Keratinocyte (primary cell): ENCODE measurements at regions not wholly inside any gene's neighbourhood (a gene's known extent, or its start where the extent isn't known, plus 50 kb on each side); places are given as distances from the start of the nearest gene placed in this dataset.

Experiments used
- DNase-seq: peaks from one replicate; pipeline ENCODE4 v3.0.0-alpha.2; 2011; ENCODE audit warnings: low read depth, missing footprints, low spot score
- FAIRE-seq: peaks from 2 replicates; lab custom pipeline; 2011; peaks lifted over from hg19 to GRCh38; lab: Jason Lieb, UNC
- H2AFZ ChIP-seq: 2 replicates; pipeline ENCODE4 v1.6.0; 2012; ENCODE audit warnings: low read length, control low read depth, inconsistent platforms; ENCODE audit not compliant: control insufficient read depth
- H3K27ac ChIP-seq: 2 replicates; pipeline ENCODE4 v1.5.1; 2011; ENCODE audit warnings: low read length; ENCODE audit not compliant: control insufficient read depth, insufficient read depth
- H3K27me3 ChIP-seq: 3 replicates; pipeline ENCODE4 v1.6.0; 2011; ENCODE audit warnings: low read length; ENCODE audit not compliant: control insufficient read depth, insufficient read depth; ENCODE audit errors: extremely low read depth
- H3K36me3 ChIP-seq, 2 experiments: 2 replicates in 1 of 2; 3 replicates in 1 of 2; pipeline ENCODE4 v1.5.1; 2011; ENCODE audit warnings: low read length in 2 of 2, mild to moderate bottlenecking in 1 of 2; ENCODE audit not compliant: control insufficient read depth in 2 of 2, insufficient read depth in 2 of 2; ENCODE audit errors: extremely low read depth in 1 of 2
- H3K4me1 ChIP-seq: 3 replicates; pipeline ENCODE4 v1.5.1; 2011; ENCODE audit warnings: low read length; ENCODE audit not compliant: control insufficient read depth, insufficient read depth; ENCODE audit errors: extremely low read depth
- H3K4me2 ChIP-seq: 3 replicates; pipeline ENCODE4 v1.6.0; 2011; ENCODE audit warnings: low read depth, low read length; ENCODE audit not compliant: control insufficient read depth, insufficient read depth; ENCODE audit errors: extremely low read depth
- H3K4me3 ChIP-seq, 3 experiments: fragments of 200-600 bp in 1 of 3; sonication (generic) in 1 of 3; 2 replicates in 2 of 3; 3 replicates in 1 of 3; pipeline ENCODE4 v1.5.1; 2011 to 2016; ENCODE audit warnings: low read length in 3 of 3, mild to moderate bottlenecking in 3 of 3, control low read depth in 2 of 3, inconsistent platforms in 1 of 3, low read depth in 1 of 3, mixed read lengths in 1 of 3, mixed run types in 1 of 3, moderate library complexity in 1 of 3; ENCODE audit not compliant: control insufficient read depth in 2 of 3, insufficient read depth in 2 of 3; ENCODE audit errors: extremely low read depth in 1 of 3
- H3K79me2 ChIP-seq: 2 replicates; pipeline ENCODE4 v1.6.0; 2012; ENCODE audit warnings: low read length; ENCODE audit not compliant: control insufficient read depth, insufficient read depth
- H3K9ac ChIP-seq: 3 replicates; pipeline ENCODE4 v1.6.0; 2011; ENCODE audit warnings: low read length; ENCODE audit not compliant: control insufficient read depth, insufficient read depth; ENCODE audit errors: extremely low read depth
- H3K9me1 ChIP-seq: 3 replicates; pipeline ENCODE4 v1.6.0; 2011; ENCODE audit warnings: low read length; ENCODE audit not compliant: control insufficient read depth, insufficient read depth; ENCODE audit errors: extremely low read depth
- H3K9me3 ChIP-seq: 2 replicates; pipeline ENCODE4 v1.5.1; 2012; ENCODE audit warnings: low read depth, low read length; ENCODE audit not compliant: control insufficient read depth
- H4K20me1 ChIP-seq: 3 replicates; pipeline ENCODE4 v1.6.0; 2011; ENCODE audit warnings: low read length; ENCODE audit not compliant: control insufficient read depth, insufficient read depth; ENCODE audit errors: extremely low read depth
- EZH2 ChIP-seq: IDR thresholded peaks from one replicate; pipeline ENCODE4 v1.6.1; 2012; ENCODE audit warnings: inconsistent platforms, mild to moderate bottlenecking, low read length, moderate library complexity
- dilution Hi-C: fragments of 300-500 bp; cut with MboI; formaldehyde crosslinking; loops from one replicate; pipeline ENCODE4 v1.7.0; 2020; ENCODE audit warnings: low sequenced_read_pairs; ENCODE audit not compliant: extremely low pct_ligation_motif_present
- TF ChIP-seq, protein P1 (sequence below), 3 experiments: IDR thresholded peaks in 1 of 3; conservative IDR thresholded peaks in 1 of 3; optimal IDR thresholded peaks in 1 of 3; 2 replicates in 2 of 3; 3 replicates in 1 of 3; pipeline versions ENCODE3 to v1.5.1; 2011; ENCODE audit warnings: low read length in 3 of 3, mild to moderate bottlenecking in 3 of 3, moderate library complexity in 2 of 3, control low read depth in 1 of 3, inconsistent platforms in 1 of 3; ENCODE audit not compliant: insufficient read depth in 2 of 3; ENCODE audit errors: extremely low read depth in 1 of 3

DNA sequence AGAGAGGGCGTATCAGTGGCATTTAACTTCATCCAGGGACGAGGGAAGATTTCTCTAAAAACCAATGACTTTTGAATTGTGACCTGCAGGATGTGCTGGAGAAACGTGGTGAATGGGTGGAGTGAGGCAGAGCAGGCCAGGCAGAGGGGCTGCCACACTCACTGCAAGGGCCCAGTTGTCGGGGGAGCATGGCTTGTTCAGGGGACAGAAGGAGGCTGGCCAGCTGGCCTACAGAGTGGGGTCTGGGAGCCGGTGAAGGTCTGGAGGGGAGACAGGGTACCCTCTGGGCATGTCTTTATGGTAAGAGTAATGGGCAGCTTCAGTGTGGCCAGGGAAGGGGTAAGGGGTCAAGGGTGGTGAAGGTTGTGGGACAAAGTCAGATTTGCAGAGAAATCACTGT, 225.2 kb upstream of the RGMA start:
- no peak for DNase-seq
- Histone ChIP-seq H3K9ac (no peak overlapping the region), H3K4me3 (no peak overlapping the region), H3K79me2 (no peaks in the 10 kb centered on the region), H4K20me1 (no peaks in the 10 kb centered on the region), H3K4me1 (no peaks in the 10 kb centered on the region), H3K9me1 (no peaks in the 10 kb centered on the region), H3K4me2 (no peak overlapping the region), H3K9me3 (no peaks in the 10 kb centered on the region), H3K36me3 (no peaks in the 10 kb centered on the region), H3K27me3 (no peaks in the 10 kb centered on the region), H2AFZ (no peak overlapping the region), H3K27ac (no peak overlapping the region)
- no peak for TF ChIP-seq EZH2
- dilution Hi-C loops = no loop called here
- FAIRE-seq = no peak

DNA sequence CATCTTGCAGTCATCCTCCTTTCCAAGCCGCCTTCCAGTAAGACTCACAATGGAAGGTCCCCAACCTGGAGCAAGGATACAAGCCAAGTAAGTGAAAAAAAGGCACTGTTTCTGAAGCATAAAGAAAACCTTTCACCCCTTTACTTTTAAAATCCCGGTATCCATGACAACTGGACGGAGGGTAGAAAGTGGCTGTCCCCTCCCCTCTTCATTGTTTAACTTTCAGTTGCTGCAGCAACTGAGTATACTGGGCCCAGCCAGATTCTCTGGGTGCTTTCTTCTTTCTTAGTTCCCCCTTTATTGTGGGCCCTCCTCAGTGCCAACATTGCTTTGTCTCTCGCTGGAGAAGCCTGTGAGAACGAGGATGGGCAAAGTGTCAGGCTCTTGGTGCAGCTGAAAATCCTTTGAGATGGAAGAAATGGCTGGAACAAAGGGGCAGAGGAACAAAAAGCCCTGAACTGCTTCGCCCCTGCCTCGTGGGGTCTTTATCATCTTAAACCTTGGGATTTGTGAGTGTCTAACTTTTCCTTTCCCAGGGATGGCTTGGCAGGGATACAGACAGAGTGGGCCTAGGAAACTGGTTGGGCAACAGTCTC, 224.0 kb upstream of the RGMA start:
- FAIRE-seq = no peak
- Histone ChIP-seq H3K27me3 (no peaks in the 10 kb centered on the region), H4K20me1 (no peaks in the 10 kb centered on the region), H3K4me1 (no peaks in the 10 kb centered on the region), H3K9me1 (no peaks in the 10 kb centered on the region), H3K9me3 (no peaks in the 10 kb centered on the region), H2AFZ (no peak overlapping the region), H3K36me3 (no peaks in the 10 kb centered on the region), H3K4me2 (no peak overlapping the region), H3K9ac (no peak overlapping the region), H3K4me3 (no peak overlapping the region), H3K27ac (no peak overlapping the region), H3K79me2 (no peaks in the 10 kb centered on the region)
- TF ChIP-seq, protein P1, sequence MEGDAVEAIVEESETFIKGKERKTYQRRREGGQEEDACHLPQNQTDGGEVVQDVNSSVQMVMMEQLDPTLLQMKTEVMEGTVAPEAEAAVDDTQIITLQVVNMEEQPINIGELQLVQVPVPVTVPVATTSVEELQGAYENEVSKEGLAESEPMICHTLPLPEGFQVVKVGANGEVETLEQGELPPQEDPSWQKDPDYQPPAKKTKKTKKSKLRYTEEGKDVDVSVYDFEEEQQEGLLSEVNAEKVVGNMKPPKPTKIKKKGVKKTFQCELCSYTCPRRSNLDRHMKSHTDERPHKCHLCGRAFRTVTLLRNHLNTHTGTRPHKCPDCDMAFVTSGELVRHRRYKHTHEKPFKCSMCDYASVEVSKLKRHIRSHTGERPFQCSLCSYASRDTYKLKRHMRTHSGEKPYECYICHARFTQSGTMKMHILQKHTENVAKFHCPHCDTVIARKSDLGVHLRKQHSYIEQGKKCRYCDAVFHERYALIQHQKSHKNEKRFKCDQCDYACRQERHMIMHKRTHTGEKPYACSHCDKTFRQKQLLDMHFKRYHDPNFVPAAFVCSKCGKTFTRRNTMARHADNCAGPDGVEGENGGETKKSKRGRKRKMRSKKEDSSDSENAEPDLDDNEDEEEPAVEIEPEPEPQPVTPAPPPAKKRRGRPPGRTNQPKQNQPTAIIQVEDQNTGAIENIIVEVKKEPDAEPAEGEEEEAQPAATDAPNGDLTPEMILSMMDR (optimal IDR thresholded peaks at IDR 0.05 in 1 of 3, IDR thresholded peaks at IDR 0.05 in 1 of 3, conservative IDR thresholded peaks at IDR 0.05 in 1 of 3; ENCODE audit: extremely low read depth in 1 of 3, insufficient read depth in 2 of 3, low read length in 3 of 3) = no peak
- no peak for TF ChIP-seq EZH2
- no peak for DNase-seq
- dilution Hi-C loops = no loop called here

DNA sequence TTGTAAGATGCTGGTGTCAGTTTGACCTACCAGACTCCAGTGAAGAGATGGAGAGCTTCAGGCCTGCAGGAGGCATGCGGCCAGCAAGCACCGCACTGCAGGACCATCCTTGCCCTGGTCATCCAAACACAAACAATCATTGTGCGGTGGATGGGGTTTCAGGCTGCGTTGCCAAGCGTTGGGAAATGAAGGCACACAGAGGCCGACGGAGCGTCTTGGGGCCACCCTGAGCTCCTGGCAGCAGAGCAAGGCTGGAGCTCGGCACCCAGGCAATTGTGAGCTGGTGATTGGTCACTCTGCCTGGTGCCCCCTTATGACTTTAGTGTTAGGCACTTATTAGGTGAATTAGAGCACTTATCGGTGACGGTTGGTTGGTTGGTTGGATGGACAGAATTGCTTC, 222.6 kb upstream of the RGMA start:
- no peak overlapping the region for H3K9ac ChIP-seq
- H3K27me3 ChIP-seq = no peaks in the 10 kb centered on the region
- H3K79me2 ChIP-seq = no peaks in the 10 kb centered on the region
- no peaks in the 10 kb centered on the region for H3K9me1 ChIP-seq
- no peaks in the 10 kb centered on the region for H3K4me1 ChIP-seq
- dilution Hi-C loops = no loop called here
- H2AFZ ChIP-seq = no peak overlapping the region
- no peaks in the 10 kb centered on the region for H3K36me3 ChIP-seq
- H3K9me3 ChIP-seq = no peaks in the 10 kb centered on the region
- no peak for DNase-seq
- no peak overlapping the region for H3K27ac ChIP-seq
- TF ChIP-seq EZH2 = no peak
- TF ChIP-seq, protein P1 (optimal IDR thresholded peaks at IDR 0.05 in 1 of 3, IDR thresholded peaks at IDR 0.05 in 1 of 3, conservative IDR thresholded peaks at IDR 0.05 in 1 of 3; ENCODE audit: extremely low read depth in 1 of 3, insufficient read depth in 2 of 3, low read length in 3 of 3) = no peak
- H3K4me3 ChIP-seq = no peak overlapping the region
- H4K20me1 ChIP-seq = no peaks in the 10 kb centered on the region
- FAIRE-seq = no peak
- no peak overlapping the region for H3K4me2 ChIP-seq
